ENCODE measurements at regions not wholly inside any gene's neighbourhood (a gene's known extent, or its start where the extent isn't known, plus 50 kb on each side); places are given as distances from the start of the nearest gene placed in this dataset.

GRCh38 chr15:97563516-97563915 is 397.0 kb upstream of the ARRDC4 start:
- Histone ChIP-seq H3K79me2 (ENCODE audit: low read length) (no peaks in the 10 kb centered on the region), H3K9ac (ENCODE audit: low read length) (no peak overlapping the region), H3K27ac (ENCODE audit: low read length) (no peak overlapping the region), H3K4me2 (ENCODE audit: low read length) (no peak overlapping the region), H2AFZ (ENCODE audit: low read depth, low read length) (no peak overlapping the region), H3K4me1 (ENCODE audit: low read length) (peaks cover 7% of the 10 kb centered on the region; the same call in 1 of the 2 replicates), H3K36me3 (replicated peaks; ENCODE audit: low read depth, low read length) (no peaks in the 10 kb centered on the region), H4K20me1 (ENCODE audit: insufficient read depth, low read length) (no peaks in the 10 kb centered on the region), H3K9me3 (ENCODE audit: insufficient read depth, low read length) (no peaks in the 10 kb centered on the region; the same call in 1 of the 2 replicates), H3K4me3 (ENCODE audit: low read length) (no peak overlapping the region), H3K27me3 (ENCODE audit: low read depth, low read length) (no peaks in the 10 kb centered on the region)
- TF ChIP-seq EZH2phosphoT487 (IDR thresholded peaks at IDR 0.05; ENCODE audit: low read depth) (no peak), CTCF (IDR thresholded peaks at IDR 0.05; ENCODE audit: low read depth, low read length) (no peak)

- H3K9me3 ChIP-seq (ENCODE audit: insufficient read depth, low read length) = no peaks in the 10 kb centered on the region; the same call in 1 of the 2 replicates
- no peaks in the 10 kb centered on the region for H3K36me3 ChIP-seq (replicated peaks; ENCODE audit: low read depth, low read length)
- no peak overlapping the region for H3K4me3 ChIP-seq (ENCODE audit: low read length)
- no peak overlapping the region for H2AFZ ChIP-seq (ENCODE audit: low read depth, low read length)
- H3K79me2 ChIP-seq (ENCODE audit: low read length) = no peaks in the 10 kb centered on the region
- TF ChIP-seq EZH2phosphoT487 (IDR thresholded peaks at IDR 0.05; ENCODE audit: low read depth) = no peak
- TF ChIP-seq CTCF (IDR thresholded peaks at IDR 0.05; ENCODE audit: low read depth, low read length) = no peak
- H4K20me1 ChIP-seq (ENCODE audit: insufficient read depth, low read length) = no peaks in the 10 kb centered on the region
- no peaks in the 10 kb centered on the region for H3K27me3 ChIP-seq (ENCODE audit: low read depth, low read length)
- no peak overlapping the region for H3K4me2 ChIP-seq (ENCODE audit: low read length)
- H3K27ac ChIP-seq (ENCODE audit: low read length) = no peak overlapping the region
- H3K4me1 ChIP-seq (ENCODE audit: low read length) = no peaks in the 10 kb centered on the region
- H3K9ac ChIP-seq (ENCODE audit: low read length) = no peak overlapping the region
Observed at GRCh38 chr15:97566961-97567360, 393.5 kb upstream of the ARRDC4 start.

DNA sequence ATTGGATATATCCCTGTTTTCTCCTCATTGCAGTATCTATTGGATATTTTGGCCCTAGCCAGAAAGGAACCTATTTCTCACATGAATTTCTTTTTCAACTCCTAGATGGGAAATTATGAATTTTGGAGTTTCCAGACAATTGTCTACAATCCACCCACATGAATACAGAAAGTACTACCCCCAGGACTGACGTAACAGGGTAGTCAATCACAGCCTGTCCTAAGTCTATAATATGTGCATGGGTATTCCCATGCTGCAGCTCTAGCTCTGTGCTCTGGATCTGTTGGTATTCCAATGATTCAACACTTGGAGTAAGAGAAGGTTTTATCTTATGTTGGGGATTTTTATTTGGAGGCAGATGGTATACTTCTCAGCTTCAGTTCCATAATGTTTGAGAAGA is 393.1 kb upstream of the ARRDC4 start:
- no peak overlapping the region for H3K9ac ChIP-seq (ENCODE audit: low read length)
- H3K4me2 ChIP-seq (ENCODE audit: low read length) = no peak overlapping the region
- H3K4me1 ChIP-seq (ENCODE audit: low read length) = no peaks in the 10 kb centered on the region
- no peaks in the 10 kb centered on the region for H4K20me1 ChIP-seq (ENCODE audit: insufficient read depth, low read length)
- H3K4me3 ChIP-seq (ENCODE audit: low read length) = no peak overlapping the region
- no peaks in the 10 kb centered on the region; the same call in 1 of the 2 replicates for H3K9me3 ChIP-seq (ENCODE audit: insufficient read depth, low read length)
- H2AFZ ChIP-seq (ENCODE audit: low read depth, low read length) = no peak overlapping the region
- TF ChIP-seq EZH2phosphoT487 (IDR thresholded peaks at IDR 0.05; ENCODE audit: low read depth) (no peak), CTCF (IDR thresholded peaks at IDR 0.05; ENCODE audit: low read depth, low read length) (no peak)
- no peaks in the 10 kb centered on the region for H3K27me3 ChIP-seq (ENCODE audit: low read depth, low read length)
- no peaks in the 10 kb centered on the region for H3K36me3 ChIP-seq (replicated peaks; ENCODE audit: low read depth, low read length)
- no peaks in the 10 kb centered on the region for H3K79me2 ChIP-seq (ENCODE audit: low read length)
- H3K27ac ChIP-seq (ENCODE audit: low read length) = no peak overlapping the region

GRCh38 chr15:97576929-97577645 is 383.4 kb upstream of the ARRDC4 start:
- H2AFZ ChIP-seq (ENCODE audit: low read depth, low read length) = no peak overlapping the region
- no peaks in the 10 kb centered on the region for H3K9me3 ChIP-seq (ENCODE audit: insufficient read depth, low read length)
- H3K27me3 ChIP-seq (ENCODE audit: low read depth, low read length) = no peaks in the 10 kb centered on the region
- no peak overlapping the region for H3K27ac ChIP-seq (ENCODE audit: low read length)
- H3K9ac ChIP-seq (ENCODE audit: low read length) = no peak overlapping the region
- TF ChIP-seq EZH2phosphoT487 (IDR thresholded peaks at IDR 0.05; ENCODE audit: low read depth) = no peak
- no peak for TF ChIP-seq CTCF (IDR thresholded peaks at IDR 0.05; ENCODE audit: low read depth, low read length)
- H3K79me2 ChIP-seq (ENCODE audit: low read length) = no peaks in the 10 kb centered on the region
- H3K36me3 ChIP-seq (replicated peaks; ENCODE audit: low read depth, low read length) = no peaks in the 10 kb centered on the region
- H4K20me1 ChIP-seq (ENCODE audit: insufficient read depth, low read length) = no peaks in the 10 kb centered on the region
- no peak overlapping the region for H3K4me3 ChIP-seq (ENCODE audit: low read length)
- no peaks in the 10 kb centered on the region for H3K4me1 ChIP-seq (ENCODE audit: low read length)
- no peak overlapping the region for H3K4me2 ChIP-seq (ENCODE audit: low read length)

Measured in OCI-LY3 (cell line).